Keratinocyte (primary cell): ENCODE measurements at regions not wholly inside any gene's neighbourhood (a gene's known extent, or its start where the extent isn't known, plus 50 kb on each side); places are given as distances from the start of the nearest gene placed in this dataset.

Source experiments
- DNase-seq: peaks from one replicate; pipeline ENCODE4 v3.0.0-alpha.2; 2011; ENCODE audit warnings: low read depth, missing footprints, low spot score
- FAIRE-seq: peaks from 2 replicates; lab custom pipeline; 2011; peaks lifted over from hg19 to GRCh38; lab: Jason Lieb, UNC
- H2AFZ ChIP-seq: 2 replicates; pipeline ENCODE4 v1.6.0; 2012; ENCODE audit warnings: low read length, control low read depth, inconsistent platforms; ENCODE audit not compliant: control insufficient read depth
- H3K27ac ChIP-seq: 2 replicates; pipeline ENCODE4 v1.5.1; 2011; ENCODE audit warnings: low read length; ENCODE audit not compliant: control insufficient read depth, insufficient read depth
- H3K27me3 ChIP-seq: 3 replicates; pipeline ENCODE4 v1.6.0; 2011; ENCODE audit warnings: low read length; ENCODE audit not compliant: control insufficient read depth, insufficient read depth; ENCODE audit errors: extremely low read depth
- H3K36me3 ChIP-seq, 2 experiments: 2 replicates in 1 of 2; 3 replicates in 1 of 2; pipeline ENCODE4 v1.5.1; 2011; ENCODE audit warnings: low read length in 2 of 2, mild to moderate bottlenecking in 1 of 2; ENCODE audit not compliant: control insufficient read depth in 2 of 2, insufficient read depth in 2 of 2; ENCODE audit errors: extremely low read depth in 1 of 2
- H3K4me1 ChIP-seq: 3 replicates; pipeline ENCODE4 v1.5.1; 2011; ENCODE audit warnings: low read length; ENCODE audit not compliant: control insufficient read depth, insufficient read depth; ENCODE audit errors: extremely low read depth
- H3K4me2 ChIP-seq: 3 replicates; pipeline ENCODE4 v1.6.0; 2011; ENCODE audit warnings: low read depth, low read length; ENCODE audit not compliant: control insufficient read depth, insufficient read depth; ENCODE audit errors: extremely low read depth
- H3K4me3 ChIP-seq, 3 experiments: fragments of 200-600 bp in 1 of 3; sonication (generic) in 1 of 3; 2 replicates in 2 of 3; 3 replicates in 1 of 3; pipeline ENCODE4 v1.5.1; 2011 to 2016; ENCODE audit warnings: low read length in 3 of 3, mild to moderate bottlenecking in 3 of 3, control low read depth in 2 of 3, inconsistent platforms in 1 of 3, low read depth in 1 of 3, mixed read lengths in 1 of 3, mixed run types in 1 of 3, moderate library complexity in 1 of 3; ENCODE audit not compliant: control insufficient read depth in 2 of 3, insufficient read depth in 2 of 3; ENCODE audit errors: extremely low read depth in 1 of 3
- H3K79me2 ChIP-seq: 2 replicates; pipeline ENCODE4 v1.6.0; 2012; ENCODE audit warnings: low read length; ENCODE audit not compliant: control insufficient read depth, insufficient read depth
- H3K9ac ChIP-seq: 3 replicates; pipeline ENCODE4 v1.6.0; 2011; ENCODE audit warnings: low read length; ENCODE audit not compliant: control insufficient read depth, insufficient read depth; ENCODE audit errors: extremely low read depth
- H3K9me1 ChIP-seq: 3 replicates; pipeline ENCODE4 v1.6.0; 2011; ENCODE audit warnings: low read length; ENCODE audit not compliant: control insufficient read depth, insufficient read depth; ENCODE audit errors: extremely low read depth
- H3K9me3 ChIP-seq: 2 replicates; pipeline ENCODE4 v1.5.1; 2012; ENCODE audit warnings: low read depth, low read length; ENCODE audit not compliant: control insufficient read depth
- H4K20me1 ChIP-seq: 3 replicates; pipeline ENCODE4 v1.6.0; 2011; ENCODE audit warnings: low read length; ENCODE audit not compliant: control insufficient read depth, insufficient read depth; ENCODE audit errors: extremely low read depth
- EZH2 ChIP-seq: IDR thresholded peaks from one replicate; pipeline ENCODE4 v1.6.1; 2012; ENCODE audit warnings: inconsistent platforms, mild to moderate bottlenecking, low read length, moderate library complexity
- dilution Hi-C: fragments of 300-500 bp; cut with MboI; formaldehyde crosslinking; loops from one replicate; pipeline ENCODE4 v1.7.0; 2020; ENCODE audit warnings: low sequenced_read_pairs; ENCODE audit not compliant: extremely low pct_ligation_motif_present
- TF ChIP-seq, protein P1 (sequence below), 3 experiments: IDR thresholded peaks in 1 of 3; conservative IDR thresholded peaks in 1 of 3; optimal IDR thresholded peaks in 1 of 3; 2 replicates in 2 of 3; 3 replicates in 1 of 3; pipeline versions ENCODE3 to v1.5.1; 2011; ENCODE audit warnings: low read length in 3 of 3, mild to moderate bottlenecking in 3 of 3, moderate library complexity in 2 of 3, control low read depth in 1 of 3, inconsistent platforms in 1 of 3; ENCODE audit not compliant: insufficient read depth in 2 of 3; ENCODE audit errors: extremely low read depth in 1 of 3

DNA sequence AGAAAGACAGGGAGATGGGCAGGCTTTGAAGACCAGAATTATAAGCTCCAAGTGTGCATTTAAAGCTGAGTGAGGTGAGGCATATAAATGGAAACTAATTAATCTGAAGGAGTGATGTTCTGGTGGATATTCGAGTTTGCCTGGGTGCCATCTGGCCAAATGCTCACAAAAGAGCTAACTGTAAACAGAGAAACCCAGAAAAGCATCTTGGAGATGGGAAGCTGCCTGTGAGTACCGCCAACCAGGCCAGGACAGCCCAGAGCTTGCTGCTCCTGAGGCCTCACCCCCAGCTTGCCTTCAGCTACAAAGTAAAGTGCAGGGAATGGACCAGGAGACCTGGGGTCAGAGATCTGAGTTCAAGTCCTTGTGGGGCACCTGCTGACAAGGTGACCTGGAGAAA is 446.1 kb upstream of the MYT1L start:
- Histone ChIP-seq H3K36me3 (no peaks in the 10 kb centered on the region), H3K27me3 (no peaks in the 10 kb centered on the region), H4K20me1 (no peaks in the 10 kb centered on the region), H3K4me2 (no peak overlapping the region), H3K4me3 (no peak overlapping the region), H3K9me1 (no peaks in the 10 kb centered on the region), H3K4me1 (no peaks in the 10 kb centered on the region), H3K79me2 (no peaks in the 10 kb centered on the region), H3K9ac (no peak overlapping the region), H3K9me3 (no peaks in the 10 kb centered on the region), H3K27ac (no peak overlapping the region), H2AFZ (no peak overlapping the region)
- dilution Hi-C loops = no loop called here
- no peak for DNase-seq
- no peak for TF ChIP-seq EZH2
- TF ChIP-seq, protein P1, sequence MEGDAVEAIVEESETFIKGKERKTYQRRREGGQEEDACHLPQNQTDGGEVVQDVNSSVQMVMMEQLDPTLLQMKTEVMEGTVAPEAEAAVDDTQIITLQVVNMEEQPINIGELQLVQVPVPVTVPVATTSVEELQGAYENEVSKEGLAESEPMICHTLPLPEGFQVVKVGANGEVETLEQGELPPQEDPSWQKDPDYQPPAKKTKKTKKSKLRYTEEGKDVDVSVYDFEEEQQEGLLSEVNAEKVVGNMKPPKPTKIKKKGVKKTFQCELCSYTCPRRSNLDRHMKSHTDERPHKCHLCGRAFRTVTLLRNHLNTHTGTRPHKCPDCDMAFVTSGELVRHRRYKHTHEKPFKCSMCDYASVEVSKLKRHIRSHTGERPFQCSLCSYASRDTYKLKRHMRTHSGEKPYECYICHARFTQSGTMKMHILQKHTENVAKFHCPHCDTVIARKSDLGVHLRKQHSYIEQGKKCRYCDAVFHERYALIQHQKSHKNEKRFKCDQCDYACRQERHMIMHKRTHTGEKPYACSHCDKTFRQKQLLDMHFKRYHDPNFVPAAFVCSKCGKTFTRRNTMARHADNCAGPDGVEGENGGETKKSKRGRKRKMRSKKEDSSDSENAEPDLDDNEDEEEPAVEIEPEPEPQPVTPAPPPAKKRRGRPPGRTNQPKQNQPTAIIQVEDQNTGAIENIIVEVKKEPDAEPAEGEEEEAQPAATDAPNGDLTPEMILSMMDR (optimal IDR thresholded peaks at IDR 0.05 in 1 of 3, IDR thresholded peaks at IDR 0.05 in 1 of 3, conservative IDR thresholded peaks at IDR 0.05 in 1 of 3; ENCODE audit: extremely low read depth in 1 of 3, insufficient read depth in 2 of 3, low read length in 3 of 3) = no peak
- FAIRE-seq = no peak

DNA sequence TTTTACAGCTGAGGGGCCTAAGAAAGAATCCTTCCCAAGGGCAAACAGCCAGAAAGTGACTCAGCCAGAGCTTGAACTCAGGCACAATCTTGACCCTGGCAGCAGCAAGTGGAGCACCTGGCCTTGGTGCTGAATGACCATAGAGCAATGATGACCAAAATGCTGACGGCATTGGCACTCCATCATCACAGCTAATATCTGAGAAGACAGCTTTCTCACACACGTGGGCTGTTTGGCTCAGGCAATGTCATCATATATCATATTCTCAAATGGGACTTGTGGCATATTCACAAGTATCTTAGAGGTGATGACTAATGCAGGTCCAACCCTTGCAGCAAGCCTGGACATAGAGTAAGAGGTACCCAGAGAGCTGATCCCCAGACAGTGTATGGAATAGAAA is 443.9 kb upstream of the MYT1L start:
- Histone ChIP-seq H3K27ac (no peak overlapping the region), H4K20me1 (no peaks in the 10 kb centered on the region), H3K9ac (no peak overlapping the region), H3K9me3 (no peaks in the 10 kb centered on the region), H3K79me2 (no peaks in the 10 kb centered on the region), H3K9me1 (no peaks in the 10 kb centered on the region), H3K36me3 (no peaks in the 10 kb centered on the region), H3K4me1 (no peaks in the 10 kb centered on the region), H3K4me2 (no peak overlapping the region), H2AFZ (no peak overlapping the region), H3K27me3 (no peaks in the 10 kb centered on the region), H3K4me3 (no peak overlapping the region)
- TF ChIP-seq, protein P1 (optimal IDR thresholded peaks at IDR 0.05 in 1 of 3, IDR thresholded peaks at IDR 0.05 in 1 of 3, conservative IDR thresholded peaks at IDR 0.05 in 1 of 3; ENCODE audit: extremely low read depth in 1 of 3, insufficient read depth in 2 of 3, low read length in 3 of 3) = no peak
- no peak for TF ChIP-seq EZH2
- FAIRE-seq (peak; percentile 49), DNase-seq (no peak)
- dilution Hi-C loops = no loop called here
